A549 (cell line): ENCODE measurements at regions not wholly inside any gene's neighbourhood (a gene's known extent, or its start where the extent isn't known, plus 50 kb on each side); places are given as distances from the start of the nearest gene placed in this dataset.

ENCODE experiments used
- ATOH8 ChIP-seq: fragments of 250-450 bp; sonication (Bioruptor Pico); IDR thresholded peaks from 2 replicates; pipeline ENCODE4 v1.5.0; 2020; ENCODE audit warnings: low read depth, mild to moderate bottlenecking, moderate library complexity
- CBX8 ChIP-seq: fragments of 200-600 bp; sonication (generic); IDR thresholded peaks from 2 replicates; pipeline ENCODE4 v1.6.1; 2016
- CTCF ChIP-seq: fragments of >200 bp; sonication (Bioruptor Twin); formaldehyde crosslinking; IDR thresholded peaks from 3 replicates; pipeline ENCODE4 v1.5.1; 2016
- FOSB ChIP-seq: fragments of 250-450 bp; sonication (Bioruptor Pico); IDR thresholded peaks from 2 replicates; pipeline ENCODE4 v1.5.0; 2020; ENCODE audit warnings: mild to moderate bottlenecking, moderate library complexity
- JUNB ChIP-seq: fragments of >200 bp; sonication (Bioruptor Twin); formaldehyde crosslinking; IDR thresholded peaks from 2 replicates; pipeline ENCODE4 v1.6.1; 2016
- PBX3 ChIP-seq: IDR thresholded peaks from 2 replicates; pipeline ENCODE4 v1.6.1; 2012
- POLR2A ChIP-seq: IDR thresholded peaks from 2 replicates; pipeline ENCODE4 v1.6.1; 2012; ENCODE audit warnings: mild to moderate bottlenecking, low read length
- REST ChIP-seq: fragments of 200-600 bp; sonication (generic); IDR thresholded peaks from 2 replicates; pipeline ENCODE4 v1.6.1; 2016; ENCODE audit warnings: antibody characterized with exemption, mild to moderate bottlenecking, moderate library complexity
- RNF2 ChIP-seq: fragments of 200-600 bp; sonication (generic); IDR thresholded peaks from 2 replicates; pipeline ENCODE4 v1.6.1; 2016; ENCODE audit warnings: low read depth, mild to moderate bottlenecking, antibody characterized with exemption, moderate library complexity, borderline replicate concordance
- USF2 ChIP-seq: fragments of 450-650 bp; IDR thresholded peaks from 2 replicates; pipeline ENCODE4 v1.6.1; 2014; ENCODE audit warnings: antibody characterized with exemption

GRCh38 chr4:13947921-13948320 lies 320.4 kb upstream of the BOD1L1 start:
- TF ChIP-seq PBX3 = no peak
- no peak for TF ChIP-seq CBX8
- TF ChIP-seq CTCF = no peak
- TF ChIP-seq POLR2A = no peak
- TF ChIP-seq JUNB = no peak
- TF ChIP-seq RNF2 = no peak
- no peak for TF ChIP-seq USF2
- TF ChIP-seq FOSB (CRISPR knock-in tag) = no peak
- TF ChIP-seq ATOH8 (CRISPR knock-in tag) = no peak
- TF ChIP-seq REST = no peak
